ENCODE measurements at regions not wholly inside any gene's neighbourhood (a gene's known extent, or its start where the extent isn't known, plus 50 kb on each side); places are given as distances from the start of the nearest gene placed in this dataset.

DNA sequence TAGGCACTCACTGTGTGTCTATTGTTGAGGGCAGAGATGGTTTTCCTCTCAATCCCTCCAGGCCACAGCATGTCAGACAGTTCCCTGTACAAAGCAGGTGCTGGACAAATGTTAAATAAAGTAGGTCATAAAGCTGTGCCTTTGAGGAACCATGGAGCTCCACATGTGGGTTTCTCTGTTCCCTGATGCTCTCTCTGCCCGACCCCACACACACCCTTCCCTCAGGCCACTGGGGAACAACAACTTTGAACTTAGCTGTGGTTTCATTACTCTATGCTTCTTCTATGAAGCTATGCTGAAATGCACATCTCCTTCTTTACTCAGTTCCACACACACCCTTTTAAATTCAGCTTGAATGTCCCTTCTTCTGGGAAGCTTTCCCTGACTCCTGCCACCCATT lies 415.3 kb downstream of the HRH4 start:
- TF ChIP-seq CTCF (IDR thresholded peaks at IDR 0.05) = no peak
- no peak for TF ChIP-seq POLR2A (IDR thresholded peaks at IDR 0.05)

All from testis (tissue), 2 donors.